Breast epithelium (tissue), 4 donors: ENCODE measurements at regions not wholly inside any gene's neighbourhood (a gene's known extent, or its start where the extent isn't known, plus 50 kb on each side); places are given as distances from the start of the nearest gene placed in this dataset.
"Not testable (repeated sequence)": the region's sequence is repeated elsewhere in the genome, so short reads cannot be mapped to it uniquely, and the experiment has no call there.

Experiments
- DNase-seq, 2 donors: peaks; one replicate each; pipeline ENCODE4 v3.0.0-alpha.2; 2019; ENCODE audit warnings: low spot score in 2 of 2
- H3K27ac ChIP-seq, 2 donors: fragments of 200-600 bp; sonication (generic) in 1 of 2; one replicate each; pipeline ENCODE4 v1.5.1; 2016 to 2019; ENCODE audit warnings: mild to moderate bottlenecking in 1 of 2
- H3K27me3 ChIP-seq, 2 donors: fragments of 200-600 bp; sonication (generic) in 1 of 2; one replicate each; pipeline versions ENCODE4 v1.5.1 to v1.6.0; 2017 to 2019; ENCODE audit warnings: control low read depth in 1 of 2, mild to moderate bottlenecking in 1 of 2
- H3K36me3 ChIP-seq: fragments of 200-600 bp; one replicate; pipeline ENCODE4 v1.5.1; 2019
- H3K4me1 ChIP-seq, 2 donors: fragments of 200-600 bp; sonication (generic); one replicate each; pipeline ENCODE4 v1.5.1; 2016 to 2019; ENCODE audit warnings: control low read depth in 1 of 2
- H3K4me3 ChIP-seq, 3 donors: fragments of 200-600 bp; sonication (generic); 1 replicate in 2 of 3; 2 replicates in 1 of 3; pipeline ENCODE4 v1.5.1; 2016 to 2019; ENCODE audit warnings: mild to moderate bottlenecking in 3 of 3, moderate library complexity in 2 of 3
- H3K9me3 ChIP-seq, 2 donors: fragments of 200-600 bp; sonication (generic) in 1 of 2; one replicate each; pipeline ENCODE4 v1.5.1; 2016 to 2019; ENCODE audit warnings: control low read depth in 1 of 2
- CTCF ChIP-seq, 3 donors: fragments of 450-650 bp; IDR thresholded peaks; one replicate each; pipeline ENCODE4 v1.5.1; 2016 to 2017; ENCODE audit warnings: antibody characterized with exemption in 3 of 3, mild to moderate bottlenecking in 3 of 3, moderate library complexity in 3 of 3
- POLR2A ChIP-seq: fragments of 450-650 bp; IDR thresholded peaks from one replicate; pipeline ENCODE4 v1.6.1; 2016; ENCODE audit warnings: antibody characterized with exemption, mild to moderate bottlenecking, moderate library complexity
- POLR2AphosphoS5 ChIP-seq, 3 donors: sonication (generic); formaldehyde crosslinking; IDR thresholded peaks; one replicate each; pipeline ENCODE4 v1.6.1; 2017; ENCODE audit warnings: antibody characterized with exemption in 3 of 3
- intact Hi-C: fragments of 100-400 bp; cut with DNase I; formaldehyde crosslinking; loops from one replicate; pipeline ENCODE4 v1.15.1; 2023; ENCODE audit warnings: low total_unique reads

GRCh38 chr2:200107514-200108217 lies 152.3 kb downstream of the MAIP1 start:
- Histone ChIP-seq H3K27ac (no peak overlapping the region), H3K4me1 (no peaks in the 10 kb centered on the region), H3K4me3 (no peak overlapping the region), H3K9me3 (no peaks in the 10 kb centered on the region), H3K36me3 (no peaks in the 10 kb centered on the region), H3K27me3 (no peaks in the 10 kb centered on the region)
- no peak for DNase-seq
- TF ChIP-seq CTCF (IDR thresholded peaks at IDR 0.05) (no peak), POLR2AphosphoS5 (IDR thresholded peaks at IDR 0.05) (no peak), POLR2A (no peak)
- intact Hi-C loops: loop anchor here (10.0 kb wide), 1 partner anchor 1507 kb away; a partner anchor contains a TSS

GRCh38 chr2:200109421-200109820 lies 154.0 kb downstream of the MAIP1 start:
- Histone ChIP-seq H3K4me3 (no peak overlapping the region), H3K36me3 (no peaks in the 10 kb centered on the region), H3K4me1 (no peaks in the 10 kb centered on the region), H3K27ac (no peak overlapping the region), H3K9me3 (no peaks in the 10 kb centered on the region), H3K27me3 (no peaks in the 10 kb centered on the region)
- TF ChIP-seq CTCF (IDR thresholded peaks at IDR 0.05) (no peak), POLR2AphosphoS5 (IDR thresholded peaks at IDR 0.05) (no peak), POLR2A (no peak)
- intact Hi-C loops: loop anchor here (10.0 kb wide), 1 partner anchor 1505 kb away; a partner anchor contains a TSS
- DNase-seq: no peak

- H3K36me3 ChIP-seq: no peaks in the 10 kb centered on the region
- DNase-seq: no peak
- no peaks in the 10 kb centered on the region for H3K27me3 ChIP-seq
- no peak overlapping the region for H3K4me3 ChIP-seq
- no peaks in the 10 kb centered on the region for H3K9me3 ChIP-seq
- H3K4me1 ChIP-seq: no peaks in the 10 kb centered on the region
- intact Hi-C loops: no loop called here
- no peak for TF ChIP-seq POLR2A
- TF ChIP-seq CTCF (IDR thresholded peaks at IDR 0.05): no peak
- no peak for TF ChIP-seq POLR2AphosphoS5 (IDR thresholded peaks at IDR 0.05)
- no peak overlapping the region for H3K27ac ChIP-seq
These were observed 155.0 kb downstream of the MAIP1 start for GRCh38 chr2:200110381-200110780.

- H3K9me3 ChIP-seq, H3K4me3 ChIP-seq, intact Hi-C loops, H3K36me3 ChIP-seq, H3K4me1 ChIP-seq, H3K27me3 ChIP-seq, H3K27ac ChIP-seq, DNase-seq: not testable (repeated sequence)
These were observed 157.8 kb downstream of the MAIP1 start for GRCh38 chr2:200113016-200113799.

GRCh38 chr2:200119236-200119635 lies 163.9 kb downstream of the MAIP1 start:
- Histone ChIP-seq H3K4me1 (no peaks in the 10 kb centered on the region), H3K27ac (no peak overlapping the region), H3K9me3 (no peaks in the 10 kb centered on the region), H3K4me3 (no peak overlapping the region), H3K27me3 (no peaks in the 10 kb centered on the region), H3K36me3 (no peaks in the 10 kb centered on the region)
- DNase-seq: no peak
- intact Hi-C loops: no loop called here
- TF ChIP-seq POLR2AphosphoS5 (IDR thresholded peaks at IDR 0.05) (no peak), CTCF (IDR thresholded peaks at IDR 0.05) (no peak), POLR2A (no peak)
